HG02884 (cell line): ENCODE measurements at regions not wholly inside any gene's neighbourhood (a gene's known extent, or its start where the extent isn't known, plus 50 kb on each side); places are given as distances from the start of the nearest gene placed in this dataset.

Experiments
- ATAC-seq: cut with Tn5 transposase; IDR thresholded peaks from one replicate; pipeline ENCODE4 v1.9.1; 2021; ENCODE audit warnings: mild to moderate bottlenecking, moderate library complexity; ENCODE audit not compliant: unreplicated experiment

- ATAC-seq: peak; percentile 58
Measured at GRCh38 chr5:86971034-86971571, 296.6 kb upstream of the RASA1 start.

GRCh38 chr5:86974955-86975354, 292.7 kb upstream of the RASA1 start:
- ATAC-seq: no peak

GRCh38 chr5:86977190-86977589, 290.5 kb upstream of the RASA1 start:
- ATAC-seq: no peak

- no peak for ATAC-seq
Measured at GRCh38 chr5:86977808-86978207, 289.9 kb upstream of the RASA1 start.

GRCh38 chr5:86979811-86980411, 287.8 kb upstream of the RASA1 start:
- ATAC-seq: peak; percentile 82

GRCh38 chr5:86981898-86982297, 285.8 kb upstream of the RASA1 start:
- no peak for ATAC-seq

- no peak for ATAC-seq
Measured at GRCh38 chr5:86983208-86983607, 284.5 kb upstream of the RASA1 start.

GRCh38 chr5:86986837-86987236, 280.8 kb upstream of the RASA1 start:
- ATAC-seq: no peak

GRCh38 chr5:86997516-86997915, 270.2 kb upstream of the RASA1 start:
- no peak for ATAC-seq

- no peak for ATAC-seq
Measured at GRCh38 chr5:86999951-87000350, 267.7 kb upstream of the RASA1 start.

- no peak for ATAC-seq
Measured at GRCh38 chr5:87002485-87002884, 265.2 kb upstream of the RASA1 start.

- no peak for ATAC-seq
Measured at GRCh38 chr5:87004101-87004500, 263.6 kb upstream of the RASA1 start.

GRCh38 chr5:87007737-87008136, 259.9 kb upstream of the RASA1 start:
- ATAC-seq: no peak

- no peak for ATAC-seq
Measured at GRCh38 chr5:87008751-87009560, 258.7 kb upstream of the RASA1 start.

- no peak for ATAC-seq
Measured at GRCh38 chr5:87010736-87011135, 256.9 kb upstream of the RASA1 start.

- no peak for ATAC-seq
Measured at GRCh38 chr5:87015901-87016300, 251.8 kb upstream of the RASA1 start.

GRCh38 chr5:87020099-87020934, 247.4 kb upstream of the RASA1 start:
- ATAC-seq: peak; percentile 93

GRCh38 chr5:87022415-87022814, 245.3 kb upstream of the RASA1 start:
- ATAC-seq: no peak

GRCh38 chr5:87027570-87027969, 240.1 kb upstream of the RASA1 start:
- no peak for ATAC-seq

- ATAC-seq: no peak
Measured at GRCh38 chr5:87029951-87030350, 237.7 kb upstream of the RASA1 start.

- ATAC-seq: no peak
Measured at GRCh38 chr5:87030699-87031098, 237.0 kb upstream of the RASA1 start.
